ENCODE measurements at regions not wholly inside any gene's neighbourhood (a gene's known extent, or its start where the extent isn't known, plus 50 kb on each side); places are given as distances from the start of the nearest gene placed in this dataset.

DNA sequence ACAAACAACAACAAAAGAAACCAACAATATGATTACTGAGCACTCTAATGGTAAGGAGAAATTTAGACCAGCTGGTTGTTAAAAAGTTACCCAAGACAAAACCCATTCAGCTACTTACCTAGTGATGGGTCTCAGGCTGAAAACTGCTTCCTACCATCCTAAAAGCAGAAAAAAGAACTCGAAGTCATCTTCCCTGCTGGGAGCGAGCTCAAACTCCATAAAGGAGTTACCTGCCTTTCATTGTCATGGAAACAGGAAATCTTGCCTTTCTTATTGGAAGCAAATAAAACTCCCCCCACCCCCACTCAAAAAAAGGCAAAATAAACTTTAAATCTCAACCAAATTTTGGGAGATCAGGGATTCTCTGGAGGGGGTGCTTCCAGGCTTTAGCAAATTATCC is 1478.3 kb downstream of the C4orf33 start:
- no peak overlapping the region for H2AFZ ChIP-seq
- H3K27ac ChIP-seq = no peak overlapping the region
- no peak overlapping the region for H3K9ac ChIP-seq
- H3K4me1 ChIP-seq = no peaks in the 10 kb centered on the region
- H3K79me2 ChIP-seq = no peaks in the 10 kb centered on the region
- H3K4me2 ChIP-seq (ENCODE audit: low read length) = no peak overlapping the region
- no peak for TF ChIP-seq CTCF (IDR thresholded peaks at IDR 0.05)
- no peak overlapping the region for H3K4me3 ChIP-seq (ENCODE audit: low read depth, low read length)
- H3K36me3 ChIP-seq (ENCODE audit: control insufficient read depth, insufficient read depth, low read length) = no peaks in the 10 kb centered on the region
- H3K9me3 ChIP-seq (ENCODE audit: control insufficient read depth, low read length) = no peaks in the 10 kb centered on the region
- no peaks in the 10 kb centered on the region for H3K27me3 ChIP-seq (ENCODE audit: control insufficient read depth, insufficient read depth, low read length)

GRCh38 chr4:130576218-130576617 is 1480.3 kb downstream of the C4orf33 start:
- Histone ChIP-seq H2AFZ (no peak overlapping the region), H3K27ac (no peak overlapping the region)

GRCh38 chr4:130591091-130591490 is 1495.1 kb downstream of the C4orf33 start:
- H3K27me3 ChIP-seq (ENCODE audit: control insufficient read depth, insufficient read depth, low read length) = no peaks in the 10 kb centered on the region
- no peak for TF ChIP-seq CTCF (IDR thresholded peaks at IDR 0.05)
- H3K36me3 ChIP-seq (ENCODE audit: control insufficient read depth, insufficient read depth, low read length) = no peaks in the 10 kb centered on the region
- H3K4me3 ChIP-seq (ENCODE audit: low read depth, low read length) = no peak overlapping the region
- no peak overlapping the region for H3K9ac ChIP-seq
- H3K27ac ChIP-seq = no peak overlapping the region
- no peak overlapping the region for H2AFZ ChIP-seq
- no peaks in the 10 kb centered on the region for H3K4me1 ChIP-seq
- no peaks in the 10 kb centered on the region for H3K9me3 ChIP-seq (ENCODE audit: control insufficient read depth, low read length)
- H3K79me2 ChIP-seq = no peaks in the 10 kb centered on the region
- no peak overlapping the region for H3K4me2 ChIP-seq (ENCODE audit: low read length)

More at GRCh38 chr4:130576218-130576617, 1480.3 kb downstream of the C4orf33 start:
- H3K36me3 ChIP-seq (ENCODE audit: control insufficient read depth, insufficient read depth, low read length) = no peaks in the 10 kb centered on the region
- no peaks in the 10 kb centered on the region for H3K4me1 ChIP-seq
- no peaks in the 10 kb centered on the region for H3K9me3 ChIP-seq (ENCODE audit: control insufficient read depth, low read length)
- no peak overlapping the region for H3K9ac ChIP-seq
- no peak for TF ChIP-seq CTCF (IDR thresholded peaks at IDR 0.05)
- no peaks in the 10 kb centered on the region for H3K27me3 ChIP-seq (ENCODE audit: control insufficient read depth, insufficient read depth, low read length)
- no peak overlapping the region for H3K4me3 ChIP-seq (ENCODE audit: low read depth, low read length)
- no peak overlapping the region for H3K4me2 ChIP-seq (ENCODE audit: low read length)
- no peaks in the 10 kb centered on the region for H3K79me2 ChIP-seq

GRCh38 chr4:130600706-130601105 is 1504.8 kb downstream of the C4orf33 start:
- TF ChIP-seq CTCF (IDR thresholded peaks at IDR 0.05) = no peak
- no peaks in the 10 kb centered on the region for H3K36me3 ChIP-seq (ENCODE audit: control insufficient read depth, insufficient read depth, low read length)
- H2AFZ ChIP-seq = no peak overlapping the region

GRCh38 chr4:130603043-130603442 is 1507.1 kb downstream of the C4orf33 start:
- no peaks in the 10 kb centered on the region for H3K27me3 ChIP-seq (ENCODE audit: control insufficient read depth, insufficient read depth, low read length)
- no peaks in the 10 kb centered on the region for H3K4me1 ChIP-seq
- H3K4me2 ChIP-seq (ENCODE audit: low read length) = no peak overlapping the region
- H3K9me3 ChIP-seq (ENCODE audit: control insufficient read depth, low read length) = no peaks in the 10 kb centered on the region
- no peak overlapping the region for H3K27ac ChIP-seq
- no peaks in the 10 kb centered on the region for H3K79me2 ChIP-seq
- no peak overlapping the region for H3K4me3 ChIP-seq (ENCODE audit: low read depth, low read length)
- H3K9ac ChIP-seq = no peak overlapping the region
- no peaks in the 10 kb centered on the region for H3K36me3 ChIP-seq (ENCODE audit: control insufficient read depth, insufficient read depth, low read length)
- no peak for TF ChIP-seq CTCF (IDR thresholded peaks at IDR 0.05)
- H2AFZ ChIP-seq = no peak overlapping the region

More at GRCh38 chr4:130600706-130601105, 1504.8 kb downstream of the C4orf33 start:
- H3K27ac ChIP-seq = no peak overlapping the region
- H3K4me1 ChIP-seq = no peaks in the 10 kb centered on the region
- H3K27me3 ChIP-seq (ENCODE audit: control insufficient read depth, insufficient read depth, low read length) = no peaks in the 10 kb centered on the region
- no peak overlapping the region for H3K4me3 ChIP-seq (ENCODE audit: low read depth, low read length)
- no peak overlapping the region for H3K4me2 ChIP-seq (ENCODE audit: low read length)
- H3K79me2 ChIP-seq = no peaks in the 10 kb centered on the region
- no peaks in the 10 kb centered on the region for H3K9me3 ChIP-seq (ENCODE audit: control insufficient read depth, low read length)
- H3K9ac ChIP-seq = no peak overlapping the region
